OCI-LY7 (cell line): ENCODE measurements at regions not wholly inside any gene's neighbourhood (a gene's known extent, or its start where the extent isn't known, plus 50 kb on each side); places are given as distances from the start of the nearest gene placed in this dataset.

Experiments used
- BruUV-seq: library from RNA; stranded (reverse); fragments of 400-500 nt; replicated peaks from 2 replicates; lab custom pipeline; 2021; lab: Mats Ljungman, UMichigan
- CTCF ChIA-PET: fragments of 300-600 bp; sonication (Branson Sonifier 250); formaldehyde crosslinking; loops from one replicate; lab custom pipeline; 2022; ENCODE audit warnings: antibody characterized with exemption; ENCODE audit not compliant: unreplicated experiment; lab: Charles Lee
- POLR2A ChIA-PET: fragments of 300-600 bp; sonication (Branson Sonifier 250); formaldehyde crosslinking; loops from one replicate; lab custom pipeline; 2022; ENCODE audit warnings: antibody characterized with exemption; lab: Charles Lee
- DNase-seq: peaks from one replicate; pipeline ENCODE4 v3.0.0-alpha.2; 2015; ENCODE audit warnings: low spot score
- H2AFZ ChIP-seq: fragments of 200-600 bp; sonication (generic), shearing (Covaris generic); 2 replicates; pipeline ENCODE4 v1.6.1; 2014; ENCODE audit warnings: mild to moderate bottlenecking, antibody characterized with exemption, low read length, moderate library complexity
- H3K27ac ChIP-seq: fragments of 200-600 bp; sonication (generic); 2 replicates; pipeline ENCODE4 v1.5.1; 2014; ENCODE audit warnings: mixed run types, low read depth, mild to moderate bottlenecking, moderate library complexity, low read length, inconsistent platforms; ENCODE audit not compliant: poor library complexity, severe bottlenecking
- H3K36me3 ChIP-seq: fragments of 200-600 bp; sonication (generic); 2 replicates; pipeline ENCODE4 v1.6.1; 2014; ENCODE audit warnings: mild to moderate bottlenecking, antibody characterized with exemption, low read length, moderate library complexity, mixed read lengths; ENCODE audit not compliant: insufficient read depth
- H3K4me1 ChIP-seq: fragments of 200-600 bp; sonication (generic); 2 replicates; pipeline ENCODE4 v1.5.1; 2014; ENCODE audit warnings: mild to moderate bottlenecking, low read length; ENCODE audit not compliant: insufficient read depth, poor library complexity, severe bottlenecking
- H3K4me2 ChIP-seq: fragments of 200-600 bp; sonication (generic); 2 replicates; pipeline ENCODE4 v1.6.1; 2014; ENCODE audit warnings: mild to moderate bottlenecking, low read length
- H3K4me3 ChIP-seq: fragments of 200-600 bp; sonication (generic); 2 replicates; pipeline ENCODE4 v1.5.1; 2014; ENCODE audit warnings: mild to moderate bottlenecking, low read depth, low read length; ENCODE audit not compliant: poor library complexity, severe bottlenecking
- H3K79me2 ChIP-seq: fragments of 200-600 bp; sonication (generic); 2 replicates; pipeline ENCODE4 v1.6.1; 2016; ENCODE audit warnings: low read depth, mild to moderate bottlenecking, low read length, moderate library complexity, mixed read lengths; ENCODE audit not compliant: insufficient read depth
- H3K9me2 ChIP-seq: fragments of 200-600 bp; sonication (generic); 2 replicates; pipeline ENCODE4 v1.6.1; 2016; ENCODE audit warnings: mild to moderate bottlenecking, low read length, mixed read lengths; ENCODE audit not compliant: insufficient read depth
- H3K9me3 ChIP-seq: fragments of 200-600 bp; sonication (generic); 2 replicates; pipeline ENCODE4 v1.6.1; 2014; ENCODE audit warnings: mild to moderate bottlenecking, mixed run types, low read length, mixed read lengths
- H4K20me1 ChIP-seq: fragments of 200-600 bp; sonication (generic); 2 replicates; pipeline ENCODE4 v1.6.1; 2014; ENCODE audit warnings: mild to moderate bottlenecking, antibody characterized with exemption, low read length, moderate library complexity, mixed read lengths; ENCODE audit not compliant: insufficient read depth
- CTCF ChIP-seq: fragments of 200-600 bp; sonication (generic); conservative IDR thresholded peaks from 2 replicates; pipeline ENCODE4 v1.5.1; 2014; ENCODE audit warnings: mild to moderate bottlenecking, antibody characterized with exemption, low read length, moderate library complexity, mixed read lengths
- EZH2phosphoT487 ChIP-seq: fragments of 200-600 bp; sonication (generic); IDR thresholded peaks from 2 replicates; pipeline ENCODE4 v1.6.1; 2018; ENCODE audit warnings: low read depth, borderline replicate concordance, mild to moderate bottlenecking, mixed run types, antibody characterized with exemption, low read length, moderate library complexity, mixed read lengths
- intact Hi-C: fragments of 100-400 bp; cut with micrococcal nuclease; formaldehyde crosslinking; loops from one replicate; pipeline ENCODE4 v1.10.0; 2022; ENCODE audit not compliant: unreplicated experiment

DNA sequence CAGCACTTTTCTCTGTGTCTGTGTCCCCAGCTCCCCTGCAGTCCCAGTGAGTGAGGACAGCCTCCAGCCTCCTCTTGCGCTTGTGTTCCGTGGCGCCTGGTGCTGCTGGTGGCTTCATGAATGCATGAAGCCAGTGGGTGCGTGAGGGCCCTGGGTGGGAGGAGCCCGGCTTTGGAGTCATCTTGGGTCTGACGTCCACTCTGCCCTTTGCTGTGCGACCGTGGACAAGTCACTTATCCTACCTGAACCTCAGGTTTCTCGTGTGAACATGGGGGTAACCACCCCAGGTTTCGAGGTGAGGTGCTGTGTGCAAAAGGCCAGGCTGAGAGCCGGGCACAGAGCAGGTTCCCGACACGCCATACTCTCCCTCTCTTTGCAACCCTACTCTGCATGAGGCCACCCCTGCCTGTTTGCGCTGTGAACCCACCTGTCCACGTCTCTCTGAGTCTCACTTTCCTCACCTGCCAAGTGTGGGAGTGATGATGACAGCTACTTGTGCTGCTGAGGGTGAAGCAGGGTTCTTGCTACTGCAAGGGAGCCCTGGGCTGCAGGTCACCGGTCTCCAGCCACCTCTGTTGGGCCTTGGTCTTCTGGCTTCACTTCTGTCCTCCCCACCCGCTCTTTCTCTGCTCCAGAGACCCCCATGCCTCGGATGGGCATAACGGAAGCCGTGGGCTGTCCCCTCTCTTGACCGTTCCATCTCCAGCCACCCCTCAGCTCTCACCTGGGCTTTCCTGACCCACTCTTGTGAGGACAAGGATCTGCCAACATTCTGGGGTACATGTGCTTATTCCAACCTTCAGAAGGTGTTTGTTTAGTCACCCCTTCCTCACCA is 537.6 kb downstream of the TBC1D22A start:
- no peaks in the 10 kb centered on the region for H3K79me2 ChIP-seq
- H2AFZ ChIP-seq, result no peak overlapping the region
- H3K4me1 ChIP-seq, result no peaks in the 10 kb centered on the region
- no peaks in the 10 kb centered on the region for H3K9me3 ChIP-seq
- H4K20me1 ChIP-seq, result no peaks in the 10 kb centered on the region
- ChIA-PET CTCF (no interaction called here), POLR2A (no interaction called here)
- H3K4me3 ChIP-seq, result no peak overlapping the region
- TF ChIP-seq EZH2phosphoT487 (no peak), CTCF (no peak)
- no TSS peak for BruUV-seq
- intact Hi-C loops, result no loop called here
- H3K36me3 ChIP-seq, result no peaks in the 10 kb centered on the region
- no peak overlapping the region for H3K27ac ChIP-seq
- DNase-seq, result no peak
- H3K4me2 ChIP-seq, result no peak overlapping the region
- H3K9me2 ChIP-seq, result no peaks in the 10 kb centered on the region

DNA sequence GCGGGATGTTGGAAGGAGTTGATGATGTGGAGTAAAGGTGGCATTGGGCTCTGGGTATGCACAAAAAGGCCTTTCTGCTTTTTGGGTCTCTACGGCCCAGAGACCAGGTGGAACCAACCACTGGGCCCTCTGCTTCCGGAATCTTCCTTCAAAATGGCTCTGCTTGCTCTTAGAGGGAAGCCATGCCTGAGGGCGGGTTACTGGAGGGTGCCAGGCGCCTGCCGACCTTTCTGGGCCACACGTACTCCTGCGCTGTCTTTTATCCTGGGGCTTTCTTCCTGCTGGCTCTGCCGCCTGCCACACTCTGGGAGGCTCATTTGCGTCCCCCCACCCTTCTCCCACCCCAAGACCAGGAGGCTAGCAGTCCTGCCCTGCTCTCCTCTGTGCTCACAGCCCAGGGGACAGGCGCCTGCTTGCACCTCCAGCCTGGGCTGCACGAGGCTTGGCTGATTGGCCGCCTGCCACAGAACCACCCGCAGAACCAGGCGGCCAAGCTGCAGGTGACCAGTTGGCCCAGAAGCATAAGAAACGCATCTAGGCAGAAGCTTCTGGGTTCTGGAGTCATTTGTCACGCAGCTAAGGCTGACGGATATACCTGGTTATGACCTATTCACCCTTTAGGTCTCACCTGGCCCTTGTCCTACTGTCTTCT is 536.9 kb downstream of the TBC1D22A start:
- no peak for TF ChIP-seq CTCF
- no peak for TF ChIP-seq EZH2phosphoT487
- no TSS peak for BruUV-seq
- H3K79me2 ChIP-seq, result no peaks in the 10 kb centered on the region
- no peaks in the 10 kb centered on the region for H3K9me2 ChIP-seq
- CTCF ChIA-PET, result no interaction called here
- no peaks in the 10 kb centered on the region for H3K4me1 ChIP-seq
- no peak for DNase-seq
- H3K36me3 ChIP-seq, result no peaks in the 10 kb centered on the region
- H3K4me2 ChIP-seq, result no peak overlapping the region
- H2AFZ ChIP-seq, result no peak overlapping the region
- no peaks in the 10 kb centered on the region for H4K20me1 ChIP-seq
- H3K4me3 ChIP-seq, result no peak overlapping the region
- H3K9me3 ChIP-seq, result no peaks in the 10 kb centered on the region
- no peak overlapping the region for H3K27ac ChIP-seq
- POLR2A ChIA-PET, result no interaction called here
- intact Hi-C loops, result no loop called here
